ENCODE measurements at regions not wholly inside any gene's neighbourhood (a gene's known extent, or its start where the extent isn't known, plus 50 kb on each side); places are given as distances from the start of the nearest gene placed in this dataset.
"Not testable (repeated sequence)": the region's sequence is repeated elsewhere in the genome, so short reads cannot be mapped to it uniquely, and the experiment has no call there.

DNA sequence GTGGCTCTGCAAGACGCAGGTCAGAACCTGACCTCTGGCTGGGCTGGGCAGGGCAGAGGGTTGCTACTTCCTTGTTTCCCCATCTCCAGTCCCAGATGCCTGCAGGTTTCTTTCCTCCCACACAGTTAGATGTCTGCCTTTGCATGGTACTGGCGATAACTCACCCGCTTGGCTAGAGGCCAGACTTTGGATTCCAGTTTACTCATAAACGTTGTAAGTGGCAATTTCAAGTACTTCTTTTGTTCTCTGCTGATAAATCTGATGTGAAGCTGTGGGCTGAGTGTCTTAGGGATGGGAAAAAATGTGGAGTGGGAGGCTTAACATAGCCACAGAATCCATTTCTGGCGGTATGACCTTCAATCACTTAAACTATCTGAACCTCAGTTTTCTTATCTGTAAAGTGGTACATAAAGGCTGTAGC, 194.2 kb downstream of the EBLN2 start:
- CTCF ChIA-PET: no interaction called here
- POLR2A ChIA-PET: no interaction called here
- Mint-ChIP-seq H3K27me3 (peaks cover 11% of the 10 kb centered on the region), H3K27ac (no peak overlapping the region), H3K36me3 (ENCODE audit: low read depth) (no peaks in the 10 kb centered on the region), H3K9me3 (no peaks in the 10 kb centered on the region), H3K4me1 (ENCODE audit: low read depth) (no peaks in the 10 kb centered on the region), H3K4me3 (no peak overlapping the region)
- intact Hi-C loops (cut with micrococcal nuclease): no loop called here
- ATAC-seq (no peak), DNase-seq (no peak)
- TF ChIP-seq, protein P1, sequence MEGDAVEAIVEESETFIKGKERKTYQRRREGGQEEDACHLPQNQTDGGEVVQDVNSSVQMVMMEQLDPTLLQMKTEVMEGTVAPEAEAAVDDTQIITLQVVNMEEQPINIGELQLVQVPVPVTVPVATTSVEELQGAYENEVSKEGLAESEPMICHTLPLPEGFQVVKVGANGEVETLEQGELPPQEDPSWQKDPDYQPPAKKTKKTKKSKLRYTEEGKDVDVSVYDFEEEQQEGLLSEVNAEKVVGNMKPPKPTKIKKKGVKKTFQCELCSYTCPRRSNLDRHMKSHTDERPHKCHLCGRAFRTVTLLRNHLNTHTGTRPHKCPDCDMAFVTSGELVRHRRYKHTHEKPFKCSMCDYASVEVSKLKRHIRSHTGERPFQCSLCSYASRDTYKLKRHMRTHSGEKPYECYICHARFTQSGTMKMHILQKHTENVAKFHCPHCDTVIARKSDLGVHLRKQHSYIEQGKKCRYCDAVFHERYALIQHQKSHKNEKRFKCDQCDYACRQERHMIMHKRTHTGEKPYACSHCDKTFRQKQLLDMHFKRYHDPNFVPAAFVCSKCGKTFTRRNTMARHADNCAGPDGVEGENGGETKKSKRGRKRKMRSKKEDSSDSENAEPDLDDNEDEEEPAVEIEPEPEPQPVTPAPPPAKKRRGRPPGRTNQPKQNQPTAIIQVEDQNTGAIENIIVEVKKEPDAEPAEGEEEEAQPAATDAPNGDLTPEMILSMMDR (IDR thresholded peaks at IDR 0.05): no peak

DNA sequence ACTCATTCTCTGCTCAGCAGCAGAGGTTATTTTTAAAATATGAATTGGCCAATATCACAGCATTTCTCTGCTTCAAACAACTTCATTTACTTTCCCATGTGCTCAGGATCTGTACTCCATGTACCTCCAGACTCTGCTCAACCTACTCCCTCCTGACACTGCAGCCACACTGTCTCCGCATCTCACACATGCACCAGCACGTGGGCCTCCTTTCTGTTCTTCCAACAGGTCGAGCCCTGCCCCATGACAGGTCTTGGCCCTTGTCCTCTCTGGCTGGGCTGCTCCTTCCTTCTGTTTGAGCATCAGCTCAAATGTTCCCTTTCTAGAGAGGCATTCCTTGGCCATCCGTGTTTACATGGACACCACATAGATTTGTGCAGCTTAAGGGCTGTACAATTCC, 195.7 kb downstream of the EBLN2 start:
- no peaks in the 10 kb centered on the region for H3K9me3 Mint-ChIP-seq
- H3K36me3 Mint-ChIP-seq (ENCODE audit: low read depth): no peaks in the 10 kb centered on the region
- no peak for ATAC-seq
- no peak for DNase-seq
- H3K4me3 Mint-ChIP-seq: no peak overlapping the region
- CTCF ChIA-PET: no interaction called here
- intact Hi-C loops (cut with micrococcal nuclease): no loop called here
- no peaks in the 10 kb centered on the region for H3K4me1 Mint-ChIP-seq (ENCODE audit: low read depth)
- POLR2A ChIA-PET: no interaction called here
- TF ChIP-seq, protein P1 (IDR thresholded peaks at IDR 0.05): no peak
- no peak overlapping the region for H3K27ac Mint-ChIP-seq
- peaks cover 14% of the 10 kb centered on the region for H3K27me3 Mint-ChIP-seq

- ChIA-PET CTCF (no interaction called here), POLR2A (no interaction called here)
- no peak overlapping the region for H3K4me3 Mint-ChIP-seq
- H3K27ac Mint-ChIP-seq: no peak overlapping the region
- intact Hi-C loops (cut with micrococcal nuclease): no loop called here
- H3K36me3 Mint-ChIP-seq (ENCODE audit: low read depth): no peaks in the 10 kb centered on the region
- TF ChIP-seq, protein P1 (IDR thresholded peaks at IDR 0.05): no peak
- H3K4me1 Mint-ChIP-seq (ENCODE audit: low read depth): no peaks in the 10 kb centered on the region
- H3K9me3 Mint-ChIP-seq: no peaks in the 10 kb centered on the region
- peaks cover 13% of the 10 kb centered on the region for H3K27me3 Mint-ChIP-seq
- DNase-seq (no peak), ATAC-seq (no peak)
These were observed 196.6 kb downstream of the EBLN2 start for GRCh38 chr3:73258057-73258456.

- Mint-ChIP-seq H3K4me3 (no peak overlapping the region), H3K27me3 (peaks cover 11% of the 10 kb centered on the region), H3K36me3 (ENCODE audit: low read depth) (no peaks in the 10 kb centered on the region), H3K27ac (no peak overlapping the region), H3K9me3 (no peaks in the 10 kb centered on the region), H3K4me1 (ENCODE audit: low read depth) (no peaks in the 10 kb centered on the region)
- ATAC-seq (no peak), DNase-seq (no peak)
- ChIA-PET POLR2A (no interaction called here), CTCF (no interaction called here)
- intact Hi-C loops (cut with micrococcal nuclease): no loop called here
- TF ChIP-seq, protein P1 (IDR thresholded peaks at IDR 0.05): no peak
These were observed 197.8 kb downstream of the EBLN2 start for GRCh38 chr3:73259291-73259690.

DNA sequence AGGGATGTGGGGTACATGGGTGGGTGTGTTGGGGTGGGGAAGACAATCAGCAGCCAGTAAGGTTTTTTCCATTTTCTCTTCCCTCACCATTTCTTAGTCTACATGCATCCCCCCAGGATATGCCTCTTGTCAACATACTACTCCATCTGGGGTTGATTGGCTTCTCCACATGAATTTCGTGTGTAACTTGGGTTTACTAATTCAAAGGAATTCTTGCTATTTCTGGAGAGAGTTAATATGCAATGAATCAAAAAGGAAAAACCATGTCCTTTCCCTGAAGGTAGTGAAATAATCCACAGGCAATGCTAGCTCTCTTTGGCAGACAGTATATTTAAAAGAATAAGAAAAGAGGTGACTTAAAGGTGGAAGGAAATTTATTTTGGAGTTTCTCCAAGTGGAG, 198.4 kb downstream of the EBLN2 start:
- Mint-ChIP-seq H3K27ac (no peak overlapping the region), H3K4me3 (no peak overlapping the region), H3K4me1 (ENCODE audit: low read depth) (no peaks in the 10 kb centered on the region), H3K9me3 (no peaks in the 10 kb centered on the region), H3K27me3 (peaks cover 11% of the 10 kb centered on the region), H3K36me3 (ENCODE audit: low read depth) (no peaks in the 10 kb centered on the region)
- POLR2A ChIA-PET: no interaction called here
- no peak for DNase-seq
- CTCF ChIA-PET: no interaction called here
- TF ChIP-seq, protein P1 (IDR thresholded peaks at IDR 0.05): no peak
- no peak for ATAC-seq
- intact Hi-C loops (cut with micrococcal nuclease): no loop called here

DNA sequence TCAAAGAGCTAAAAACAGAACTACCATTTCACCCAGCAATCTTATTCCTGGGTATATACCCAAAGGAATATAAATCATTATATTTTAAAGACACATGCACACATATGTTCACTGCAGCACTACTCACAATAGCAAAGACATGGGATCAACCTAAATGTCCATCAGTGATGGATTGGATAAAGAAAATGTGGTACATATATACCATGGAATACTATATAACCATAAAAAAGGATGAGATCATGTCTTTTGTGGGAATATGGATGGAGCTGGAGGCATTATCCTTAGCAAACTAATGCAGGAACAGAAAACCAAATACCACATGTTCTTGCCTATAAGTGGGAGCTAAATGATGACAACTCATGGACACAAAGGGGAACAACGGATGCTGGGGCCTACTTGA, 205.1 kb downstream of the EBLN2 start:
- H3K36me3 Mint-ChIP-seq (ENCODE audit: low read depth); CTCF ChIA-PET; POLR2A ChIA-PET; H3K4me3 Mint-ChIP-seq; H3K4me1 Mint-ChIP-seq (ENCODE audit: low read depth); H3K27ac Mint-ChIP-seq; DNase-seq; H3K9me3 Mint-ChIP-seq; H3K27me3 Mint-ChIP-seq; ATAC-seq; intact Hi-C loops (cut with micrococcal nuclease): not testable (repeated sequence)

DNA sequence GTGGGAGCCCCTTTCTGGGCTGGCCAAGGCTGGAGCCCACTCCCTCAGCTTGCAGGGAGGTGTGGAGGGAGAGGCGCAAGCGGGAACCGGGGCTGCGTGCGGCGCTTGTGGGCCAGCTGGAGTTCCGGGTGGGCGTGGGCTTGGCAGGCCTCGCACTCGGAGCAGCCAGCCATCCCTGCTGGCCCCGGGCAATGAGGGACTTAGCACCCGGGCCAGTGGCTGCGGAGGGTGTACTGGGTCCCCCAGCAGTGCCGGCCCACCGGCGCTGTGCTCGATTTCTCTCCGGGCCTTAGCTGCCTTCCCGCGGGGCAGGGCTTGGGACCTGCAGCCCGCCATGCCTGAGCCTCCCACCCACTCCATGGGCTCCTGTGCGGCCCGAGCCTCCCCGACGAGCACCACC, 207.7 kb downstream of the EBLN2 start:
- intact Hi-C loops (cut with micrococcal nuclease); POLR2A ChIA-PET; H3K4me1 Mint-ChIP-seq (ENCODE audit: low read depth); ATAC-seq; H3K36me3 Mint-ChIP-seq (ENCODE audit: low read depth); H3K9me3 Mint-ChIP-seq; H3K27me3 Mint-ChIP-seq; H3K4me3 Mint-ChIP-seq; CTCF ChIA-PET; DNase-seq; H3K27ac Mint-ChIP-seq: not testable (repeated sequence)

All from activated CD8-positive, alpha-beta T cell treated with anti-CD3 and anti-CD28 coated beads for 36 hours (primary cell).